ENCODE measurements at regions not wholly inside any gene's neighbourhood (a gene's known extent, or its start where the extent isn't known, plus 50 kb on each side); places are given as distances from the start of the nearest gene placed in this dataset.

DNA sequence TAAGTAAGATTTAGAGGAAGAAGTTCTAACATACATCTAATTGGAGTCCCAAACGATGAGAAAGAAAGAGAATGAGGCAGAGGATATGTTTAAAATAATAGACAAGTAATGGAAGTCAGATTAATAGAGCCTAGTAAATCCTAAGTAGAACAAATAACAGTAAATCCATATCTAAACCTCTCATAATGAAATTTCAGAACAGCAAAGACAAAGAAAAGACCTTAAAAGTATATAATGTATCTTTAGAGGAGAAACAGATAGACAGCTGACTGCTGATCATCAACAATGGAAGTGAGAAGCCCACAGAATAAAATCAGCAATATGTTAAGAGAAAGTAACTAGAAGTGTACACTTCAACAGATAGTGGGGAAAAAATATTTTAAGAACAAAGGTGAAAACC, 536.2 kb upstream of the ZFHX3 start:
- H3K9me2 ChIP-seq (replicated peaks; ENCODE audit: control insufficient read depth, low read length), result no peaks in the 10 kb centered on the region
- TF ChIP-seq EZH2phosphoT487 (IDR thresholded peaks at IDR 0.05; ENCODE audit: borderline replicate concordance, low read length), result no peak
- TF ChIP-seq, protein P1, sequence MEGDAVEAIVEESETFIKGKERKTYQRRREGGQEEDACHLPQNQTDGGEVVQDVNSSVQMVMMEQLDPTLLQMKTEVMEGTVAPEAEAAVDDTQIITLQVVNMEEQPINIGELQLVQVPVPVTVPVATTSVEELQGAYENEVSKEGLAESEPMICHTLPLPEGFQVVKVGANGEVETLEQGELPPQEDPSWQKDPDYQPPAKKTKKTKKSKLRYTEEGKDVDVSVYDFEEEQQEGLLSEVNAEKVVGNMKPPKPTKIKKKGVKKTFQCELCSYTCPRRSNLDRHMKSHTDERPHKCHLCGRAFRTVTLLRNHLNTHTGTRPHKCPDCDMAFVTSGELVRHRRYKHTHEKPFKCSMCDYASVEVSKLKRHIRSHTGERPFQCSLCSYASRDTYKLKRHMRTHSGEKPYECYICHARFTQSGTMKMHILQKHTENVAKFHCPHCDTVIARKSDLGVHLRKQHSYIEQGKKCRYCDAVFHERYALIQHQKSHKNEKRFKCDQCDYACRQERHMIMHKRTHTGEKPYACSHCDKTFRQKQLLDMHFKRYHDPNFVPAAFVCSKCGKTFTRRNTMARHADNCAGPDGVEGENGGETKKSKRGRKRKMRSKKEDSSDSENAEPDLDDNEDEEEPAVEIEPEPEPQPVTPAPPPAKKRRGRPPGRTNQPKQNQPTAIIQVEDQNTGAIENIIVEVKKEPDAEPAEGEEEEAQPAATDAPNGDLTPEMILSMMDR (IDR thresholded peaks at IDR 0.05; ENCODE audit: low read depth, low read length, poor library complexity, severe bottlenecking), result no peak
- H3K27me3 ChIP-seq (ENCODE audit: control insufficient read depth, low read length), result no peaks in the 10 kb centered on the region
- H3K4me2 ChIP-seq (ENCODE audit: low read length), result no peak overlapping the region
- no peak overlapping the region for H3K27ac ChIP-seq (ENCODE audit: low read depth, low read length)
- H3K9me3 ChIP-seq (ENCODE audit: control insufficient read depth, insufficient read depth, low read length), result no peaks in the 10 kb centered on the region
- no peak overlapping the region for H3K4me3 ChIP-seq (ENCODE audit: low read length)
- H3K79me2 ChIP-seq (ENCODE audit: control insufficient read depth, low read length), result no peaks in the 10 kb centered on the region
- no peaks in the 10 kb centered on the region for H3K4me1 ChIP-seq (ENCODE audit: control insufficient read depth, low read length)
- H3K36me3 ChIP-seq (ENCODE audit: control insufficient read depth, low read length), result no peaks in the 10 kb centered on the region
- H4K20me1 ChIP-seq (ENCODE audit: control insufficient read depth, insufficient read depth, low read depth, low read length), result no peaks in the 10 kb centered on the region
- H3F3A ChIP-seq (ENCODE audit: control insufficient read depth, insufficient read depth), result no peaks in the 10 kb centered on the region

DNA sequence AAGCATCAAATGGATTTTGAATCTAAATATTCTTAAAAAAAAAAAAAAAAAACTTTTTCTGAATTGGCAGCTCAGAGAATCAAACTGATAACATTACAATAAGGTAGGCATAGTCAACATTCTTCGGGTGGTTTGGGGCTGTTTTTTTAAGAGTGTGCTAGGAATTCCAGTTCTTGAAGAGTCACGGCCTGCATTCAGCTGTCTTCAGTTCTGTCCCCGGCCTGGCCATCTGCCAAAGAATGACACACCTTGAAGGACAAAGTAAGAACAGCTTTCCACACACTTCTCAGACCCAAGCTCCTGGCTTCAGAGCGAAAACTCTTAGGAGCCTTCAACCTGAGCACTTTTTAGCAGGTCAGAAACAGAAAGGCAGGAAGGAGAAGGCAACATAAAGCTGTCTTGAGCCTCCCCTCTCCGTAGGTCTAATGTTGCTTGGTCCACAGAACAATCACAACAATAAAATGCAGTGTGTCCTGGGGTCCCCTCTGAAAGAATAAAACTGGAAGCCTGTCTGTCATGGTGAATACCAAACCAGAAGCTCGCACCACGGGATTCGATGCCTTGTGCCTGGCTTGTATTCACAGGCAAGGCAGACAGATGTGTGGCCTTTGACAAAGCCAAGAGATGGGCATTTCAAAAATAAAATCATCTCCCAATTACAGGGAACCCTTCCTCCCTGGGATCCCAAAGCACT, 524.4 kb upstream of the ZFHX3 start:
- Histone ChIP-seq H3K9me2 (replicated peaks; ENCODE audit: control insufficient read depth, low read length) (no peaks in the 10 kb centered on the region), H3K4me3 (ENCODE audit: low read length) (no peak overlapping the region), H3K4me1 (ENCODE audit: control insufficient read depth, low read length) (no peaks in the 10 kb centered on the region), H3F3A (ENCODE audit: control insufficient read depth, insufficient read depth) (no peaks in the 10 kb centered on the region), H3K27me3 (ENCODE audit: control insufficient read depth, low read length) (no peaks in the 10 kb centered on the region), H3K4me2 (ENCODE audit: low read length) (no peak overlapping the region), H4K20me1 (ENCODE audit: control insufficient read depth, insufficient read depth, low read depth, low read length) (no peaks in the 10 kb centered on the region), H3K36me3 (ENCODE audit: control insufficient read depth, low read length) (no peaks in the 10 kb centered on the region), H3K9me3 (ENCODE audit: control insufficient read depth, insufficient read depth, low read length) (no peaks in the 10 kb centered on the region), H3K27ac (ENCODE audit: low read depth, low read length) (no peak overlapping the region), H3K79me2 (ENCODE audit: control insufficient read depth, low read length) (no peaks in the 10 kb centered on the region)
- TF ChIP-seq, protein P1 (IDR thresholded peaks at IDR 0.05; ENCODE audit: low read depth, low read length, poor library complexity, severe bottlenecking), result no peak
- no peak for TF ChIP-seq EZH2phosphoT487 (IDR thresholded peaks at IDR 0.05; ENCODE audit: borderline replicate concordance, low read length)

DNA sequence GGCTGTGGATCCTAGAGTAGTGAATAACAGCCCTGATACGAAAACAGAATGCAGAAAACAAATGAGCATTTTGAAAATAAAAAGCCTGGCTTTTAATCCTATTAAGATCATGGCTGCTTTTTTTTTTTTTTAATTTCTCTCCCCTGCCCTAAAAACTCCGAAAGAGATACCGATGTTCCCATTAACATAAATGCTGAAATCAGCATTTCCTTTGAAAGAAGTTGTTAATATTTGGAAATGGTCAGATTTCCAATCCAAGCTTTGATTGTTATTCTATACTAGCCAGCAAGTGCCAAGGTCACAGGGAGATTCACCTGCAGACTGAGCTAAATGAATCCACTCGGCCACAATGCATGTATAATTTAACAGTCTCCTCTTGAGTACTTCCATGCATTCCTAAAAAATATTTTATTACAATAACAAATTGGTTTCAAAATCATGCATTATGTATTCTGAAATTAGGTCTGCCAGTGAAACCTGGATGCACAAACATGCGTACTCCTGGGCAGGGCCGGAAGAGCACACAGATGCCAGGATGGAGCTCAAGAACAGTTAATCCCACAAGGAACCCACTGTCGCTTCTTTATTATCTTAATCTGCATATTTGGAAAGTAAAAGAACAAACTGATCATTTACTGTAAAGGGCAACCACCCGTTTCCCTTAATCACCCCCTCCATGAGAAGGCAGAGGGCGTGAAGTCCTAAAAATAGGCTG, 521.5 kb upstream of the ZFHX3 start:
- Histone ChIP-seq H3K36me3 (ENCODE audit: control insufficient read depth, low read length) (no peaks in the 10 kb centered on the region), H3K9me3 (ENCODE audit: control insufficient read depth, insufficient read depth, low read length) (no peaks in the 10 kb centered on the region), H3K9me2 (replicated peaks; ENCODE audit: control insufficient read depth, low read length) (no peaks in the 10 kb centered on the region), H3K27me3 (ENCODE audit: control insufficient read depth, low read length) (no peaks in the 10 kb centered on the region), H3K27ac (ENCODE audit: low read depth, low read length) (no peak overlapping the region), H3K79me2 (ENCODE audit: control insufficient read depth, low read length) (no peaks in the 10 kb centered on the region), H4K20me1 (ENCODE audit: control insufficient read depth, insufficient read depth, low read depth, low read length) (no peaks in the 10 kb centered on the region), H3F3A (ENCODE audit: control insufficient read depth, insufficient read depth) (no peaks in the 10 kb centered on the region), H3K4me3 (ENCODE audit: low read length) (no peak overlapping the region), H3K4me2 (ENCODE audit: low read length) (no peak overlapping the region), H3K4me1 (ENCODE audit: control insufficient read depth, low read length) (no peaks in the 10 kb centered on the region)
- TF ChIP-seq, protein P1 (IDR thresholded peaks at IDR 0.05; ENCODE audit: low read depth, low read length, poor library complexity, severe bottlenecking), result no peak
- no peak for TF ChIP-seq EZH2phosphoT487 (IDR thresholded peaks at IDR 0.05; ENCODE audit: borderline replicate concordance, low read length)

Data from DOHH2 (cell line).